ENCODE measurements at regions not wholly inside any gene's neighbourhood (a gene's known extent, or its start where the extent isn't known, plus 50 kb on each side); places are given as distances from the start of the nearest gene placed in this dataset.

- H3K27ac ChIP-seq (ENCODE audit: low read length in 2 of 2), result no peak overlapping the region
- H3K4me2 ChIP-seq (replicated peaks; ENCODE audit: low read depth, low read length, poor library complexity, severe bottlenecking), result no peak overlapping the region
- H2AFZ ChIP-seq (ENCODE audit: insufficient read depth, low read depth, low read length, poor library complexity, severe bottlenecking), result no peak overlapping the region
- no peaks in the 10 kb centered on the region for H3K79me2 ChIP-seq (ENCODE audit: control insufficient read depth, insufficient read depth, low read length)
- ATAC-seq (ENCODE audit: low read depth), result no peak
- no peaks in the 10 kb centered on the region for H3K27me3 ChIP-seq (replicated peaks in 1 of 4; ENCODE audit: control extremely low read depth in 1 of 4, control insufficient read depth in 3 of 4, insufficient read depth in 4 of 4, low read length in 3 of 4)
- no peaks in the 10 kb centered on the region for H3K36me3 ChIP-seq (replicated peaks in 1 of 2; ENCODE audit: control extremely low read depth in 1 of 2, control insufficient read depth in 1 of 2, extremely low read depth in 1 of 2, insufficient read depth in 2 of 2, low read length in 1 of 2)
- H3K9me3 ChIP-seq (ENCODE audit: control extremely low read depth in 1 of 3, control insufficient read depth in 2 of 3, insufficient read depth in 1 of 3, low read length in 2 of 3), result no peaks in the 10 kb centered on the region
- Mint-ChIP-seq H3K27me3 (peaks cover under 1% of the 10 kb centered on the region), H3K9me3 (ENCODE audit: insufficient read depth) (no peaks in the 10 kb centered on the region), H3K27ac (no peak overlapping the region), H3K4me3 (no peak overlapping the region), H3K4me1 (no peaks in the 10 kb centered on the region)
- H3K4me1 ChIP-seq (ENCODE audit: control insufficient read depth in 2 of 2, insufficient read depth in 2 of 2, low read length in 2 of 2), result no peaks in the 10 kb centered on the region
- CTCF ChIA-PET, result no interaction called here
- POLR2A ChIA-PET, result no interaction called here
- TF ChIP-seq CTCF (IDR thresholded peaks at IDR 0.05), result no peak
- no peak for TF ChIP-seq EZH2 (IDR thresholded peaks at IDR 0.05; ENCODE audit: borderline replicate concordance, insufficient read depth, low read depth, low read length, poor library complexity, severe bottlenecking)
- WGBS (ENCODE audit: insufficient coverage), result no CpG with 5 or more reads among the region's 1 CpG
- DNase-seq, result no peak
- no peak overlapping the region for H3K9ac ChIP-seq (ENCODE audit: low read length)
- intact Hi-C loops (cut with micrococcal nuclease), result no loop called here
- no peaks in the 10 kb centered on the region for H4K20me1 ChIP-seq (ENCODE audit: control insufficient read depth, insufficient read depth, low read length, poor library complexity, severe bottlenecking)
- no peak overlapping the region for H3K4me3 ChIP-seq (ENCODE audit: control extremely low read depth in 1 of 5, extremely low read depth in 1 of 5, insufficient read depth in 1 of 5, low read depth in 2 of 5, low read length in 4 of 5)
These were observed 157.2 kb downstream of the SIM1 start for GRCh38 chr6:100307561-100307960.

GRCh38 chr6:100305209-100305869 is 159.4 kb downstream of the SIM1 start:
- no peak for TF ChIP-seq EZH2 (IDR thresholded peaks at IDR 0.05; ENCODE audit: borderline replicate concordance, insufficient read depth, low read depth, low read length, poor library complexity, severe bottlenecking)
- TF ChIP-seq CTCF (IDR thresholded peaks at IDR 0.05), result no peak
- Mint-ChIP-seq H3K9me3 (ENCODE audit: insufficient read depth) (no peaks in the 10 kb centered on the region), H3K27me3 (peaks cover 3% of the 10 kb centered on the region), H3K4me1 (no peaks in the 10 kb centered on the region), H3K27ac (no peak overlapping the region), H3K4me3 (no peak overlapping the region)
- DNase-seq (no peak), ATAC-seq (ENCODE audit: low read depth) (no peak)
- Histone ChIP-seq H3K4me2 (replicated peaks; ENCODE audit: low read depth, low read length, poor library complexity, severe bottlenecking) (no peak overlapping the region), H3K36me3 (replicated peaks in 1 of 2; ENCODE audit: control extremely low read depth in 1 of 2, control insufficient read depth in 1 of 2, extremely low read depth in 1 of 2, insufficient read depth in 2 of 2, low read length in 1 of 2) (no peaks in the 10 kb centered on the region), H4K20me1 (ENCODE audit: control insufficient read depth, insufficient read depth, low read length, poor library complexity, severe bottlenecking) (no peaks in the 10 kb centered on the region), H3K4me1 (ENCODE audit: control insufficient read depth in 2 of 2, insufficient read depth in 2 of 2, low read length in 2 of 2) (no peaks in the 10 kb centered on the region), H3K79me2 (ENCODE audit: control insufficient read depth, insufficient read depth, low read length) (no peaks in the 10 kb centered on the region), H3K4me3 (ENCODE audit: control extremely low read depth in 1 of 5, extremely low read depth in 1 of 5, insufficient read depth in 1 of 5, low read depth in 2 of 5, low read length in 4 of 5) (no peak overlapping the region), H3K9me3 (ENCODE audit: control extremely low read depth in 1 of 3, control insufficient read depth in 2 of 3, insufficient read depth in 1 of 3, low read length in 2 of 3) (no peaks in the 10 kb centered on the region), H3K27me3 (replicated peaks in 1 of 4; ENCODE audit: control extremely low read depth in 1 of 4, control insufficient read depth in 3 of 4, insufficient read depth in 4 of 4, low read length in 3 of 4) (no peaks in the 10 kb centered on the region), H2AFZ (ENCODE audit: insufficient read depth, low read depth, low read length, poor library complexity, severe bottlenecking) (no peak overlapping the region), H3K9ac (ENCODE audit: low read length) (no peak overlapping the region), H3K27ac (ENCODE audit: low read length in 2 of 2) (no peak overlapping the region)
- CTCF ChIA-PET, result no interaction called here
- no CpG with 5 or more reads among the region's 2 CpGs for WGBS (ENCODE audit: insufficient coverage)
- intact Hi-C loops (cut with micrococcal nuclease), result no loop called here
- POLR2A ChIA-PET, result no interaction called here
